ENCODE measurements at regions not wholly inside any gene's neighbourhood (a gene's known extent, or its start where the extent isn't known, plus 50 kb on each side); places are given as distances from the start of the nearest gene placed in this dataset.

DNA sequence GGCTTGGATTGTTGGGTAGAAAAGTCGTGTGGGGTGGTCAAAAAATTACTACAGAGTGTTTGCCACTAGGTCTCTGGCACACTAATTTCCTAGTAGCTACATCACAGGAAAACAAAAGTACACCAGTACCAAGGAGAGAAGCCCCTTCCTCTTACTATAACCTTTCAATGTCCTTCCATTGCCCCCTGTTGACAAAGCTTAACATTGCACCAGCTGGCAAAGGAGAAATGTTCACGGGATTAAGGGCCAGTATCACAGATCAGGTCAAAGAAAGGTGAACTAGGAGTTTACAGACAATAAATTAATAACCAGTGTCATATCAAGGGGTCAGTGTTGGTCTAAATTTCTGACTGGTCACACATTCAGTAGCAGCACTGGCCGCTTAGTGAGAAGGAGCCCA is 1139.6 kb upstream of the FAM98A start:
- H3K36me3 Mint-ChIP-seq (ENCODE audit: low read depth): no peaks in the 10 kb centered on the region

DNA sequence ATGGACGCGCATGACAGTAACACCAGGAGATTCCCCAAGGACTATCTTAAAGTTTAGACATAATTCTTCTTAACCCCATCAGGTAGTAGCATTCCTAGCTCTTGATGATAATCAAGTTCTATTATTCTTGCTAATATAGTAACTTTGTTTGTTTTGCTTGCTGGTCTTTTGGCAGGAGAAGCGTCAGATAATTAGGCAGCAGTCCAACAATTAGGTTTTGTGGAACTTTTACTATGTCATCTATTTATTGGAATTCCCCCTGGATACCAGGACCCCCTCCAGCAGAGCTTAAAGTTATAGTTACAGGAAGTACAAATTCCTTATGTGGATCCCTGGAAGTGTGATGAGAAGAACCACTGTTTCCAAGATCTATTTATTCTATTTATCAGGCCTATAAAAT is 1138.0 kb upstream of the FAM98A start:
- Mint-ChIP-seq H3K4me1 (ENCODE audit: low read depth) (no peaks in the 10 kb centered on the region), H3K36me3 (ENCODE audit: low read depth) (no peaks in the 10 kb centered on the region), H3K9me3 (ENCODE audit: low read depth) (peaks cover 1% of the 10 kb centered on the region), H3K4me3 (ENCODE audit: unreplicated experiment) (no peak overlapping the region), H3K27ac (ENCODE audit: unreplicated experiment) (no peak overlapping the region), H3K27me3 (ENCODE audit: low read depth) (peaks cover 4% of the 10 kb centered on the region)
- TF ChIP-seq, protein P1, sequence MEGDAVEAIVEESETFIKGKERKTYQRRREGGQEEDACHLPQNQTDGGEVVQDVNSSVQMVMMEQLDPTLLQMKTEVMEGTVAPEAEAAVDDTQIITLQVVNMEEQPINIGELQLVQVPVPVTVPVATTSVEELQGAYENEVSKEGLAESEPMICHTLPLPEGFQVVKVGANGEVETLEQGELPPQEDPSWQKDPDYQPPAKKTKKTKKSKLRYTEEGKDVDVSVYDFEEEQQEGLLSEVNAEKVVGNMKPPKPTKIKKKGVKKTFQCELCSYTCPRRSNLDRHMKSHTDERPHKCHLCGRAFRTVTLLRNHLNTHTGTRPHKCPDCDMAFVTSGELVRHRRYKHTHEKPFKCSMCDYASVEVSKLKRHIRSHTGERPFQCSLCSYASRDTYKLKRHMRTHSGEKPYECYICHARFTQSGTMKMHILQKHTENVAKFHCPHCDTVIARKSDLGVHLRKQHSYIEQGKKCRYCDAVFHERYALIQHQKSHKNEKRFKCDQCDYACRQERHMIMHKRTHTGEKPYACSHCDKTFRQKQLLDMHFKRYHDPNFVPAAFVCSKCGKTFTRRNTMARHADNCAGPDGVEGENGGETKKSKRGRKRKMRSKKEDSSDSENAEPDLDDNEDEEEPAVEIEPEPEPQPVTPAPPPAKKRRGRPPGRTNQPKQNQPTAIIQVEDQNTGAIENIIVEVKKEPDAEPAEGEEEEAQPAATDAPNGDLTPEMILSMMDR (IDR thresholded peaks at IDR 0.05): no peak
- no peak for DNase-seq (ENCODE audit: low spot score)

More for the DNA sequence above, 1139.6 kb upstream of the FAM98A start:
- Mint-ChIP-seq H3K9me3 (ENCODE audit: low read depth) (no peaks in the 10 kb centered on the region), H3K27me3 (ENCODE audit: low read depth) (peaks cover 4% of the 10 kb centered on the region), H3K4me3 (ENCODE audit: unreplicated experiment) (no peak overlapping the region), H3K4me1 (ENCODE audit: low read depth) (no peaks in the 10 kb centered on the region), H3K27ac (ENCODE audit: unreplicated experiment) (no peak overlapping the region)
- DNase-seq (ENCODE audit: low spot score): no peak
- TF ChIP-seq, protein P1 (IDR thresholded peaks at IDR 0.05): no peak

DNA sequence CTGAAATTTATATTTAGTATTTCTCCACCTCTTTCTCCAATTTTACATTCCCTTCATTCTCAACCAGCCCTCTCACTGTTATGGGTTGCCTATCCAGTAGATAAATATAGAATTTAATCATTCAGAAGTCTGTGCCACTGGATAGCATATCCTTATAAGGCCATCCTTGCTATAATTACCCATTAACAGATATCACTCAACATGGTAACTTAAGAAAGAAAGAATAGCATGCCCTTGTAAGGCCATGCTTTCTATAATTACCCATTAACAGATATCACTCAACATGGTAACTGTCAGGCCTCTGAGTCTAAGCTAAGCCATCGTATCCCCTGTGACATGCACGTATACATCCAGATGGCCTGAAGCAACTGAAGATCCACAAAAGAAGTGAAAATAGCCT is 1137.4 kb upstream of the FAM98A start:
- Mint-ChIP-seq H3K4me3 (ENCODE audit: unreplicated experiment) (no peak overlapping the region), H3K9me3 (ENCODE audit: low read depth) (peaks cover 2% of the 10 kb centered on the region), H3K27ac (ENCODE audit: unreplicated experiment) (no peak overlapping the region), H3K36me3 (ENCODE audit: low read depth) (no peaks in the 10 kb centered on the region), H3K27me3 (ENCODE audit: low read depth) (peaks cover 4% of the 10 kb centered on the region), H3K4me1 (ENCODE audit: low read depth) (no peaks in the 10 kb centered on the region)
- no peak for DNase-seq (ENCODE audit: low spot score)
- TF ChIP-seq, protein P1 (IDR thresholded peaks at IDR 0.05): no peak

DNA sequence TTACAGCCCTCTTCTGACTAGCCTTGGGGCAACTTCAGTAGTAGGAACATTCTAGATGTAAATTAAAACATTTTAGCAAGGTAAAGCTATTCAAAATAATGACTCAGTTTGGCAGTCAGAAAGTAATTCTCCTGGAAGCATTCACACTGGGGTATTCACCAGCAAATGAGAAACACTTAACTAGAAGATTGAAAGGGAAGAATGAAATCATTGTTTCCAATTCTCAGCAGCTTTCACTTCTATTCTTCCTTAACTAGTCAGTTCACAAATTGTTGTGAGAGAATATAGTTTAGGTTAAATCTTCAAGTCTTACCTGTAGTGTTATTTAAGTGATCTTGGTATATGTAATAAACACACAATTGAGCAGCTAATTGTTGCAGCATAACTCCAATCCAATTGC is 1135.6 kb upstream of the FAM98A start:
- H3K27ac Mint-ChIP-seq (ENCODE audit: unreplicated experiment): no peak overlapping the region
- TF ChIP-seq, protein P1 (IDR thresholded peaks at IDR 0.05): no peak
- no peaks in the 10 kb centered on the region for H3K27me3 Mint-ChIP-seq (ENCODE audit: low read depth)
- H3K4me1 Mint-ChIP-seq (ENCODE audit: low read depth): no peaks in the 10 kb centered on the region
- no peaks in the 10 kb centered on the region for H3K36me3 Mint-ChIP-seq (ENCODE audit: low read depth)
- no peak overlapping the region for H3K4me3 Mint-ChIP-seq (ENCODE audit: unreplicated experiment)
- DNase-seq (ENCODE audit: low spot score): no peak
- H3K9me3 Mint-ChIP-seq (ENCODE audit: low read depth): peaks cover 2% of the 10 kb centered on the region

DNA sequence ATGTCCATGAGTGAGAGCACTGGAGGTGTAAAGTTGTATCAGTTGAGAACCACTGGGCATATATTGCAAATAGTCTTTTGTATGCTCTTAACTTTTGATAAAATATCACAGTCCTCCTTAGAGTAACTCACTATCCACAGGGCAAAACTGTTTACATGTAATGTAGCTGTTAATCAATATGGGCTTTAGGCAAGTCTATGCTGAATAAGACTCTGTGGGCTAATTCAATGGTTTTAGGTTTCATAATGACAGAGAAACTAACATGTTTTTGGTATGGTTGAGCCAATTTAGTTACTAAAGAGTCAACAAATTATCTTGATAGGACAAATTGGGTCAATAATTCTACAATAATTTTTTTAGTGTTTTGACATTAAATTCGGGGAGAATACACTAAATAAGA is 1134.9 kb upstream of the FAM98A start:
- H3K27me3 Mint-ChIP-seq (ENCODE audit: low read depth): no peaks in the 10 kb centered on the region
- H3K4me3 Mint-ChIP-seq (ENCODE audit: unreplicated experiment): no peak overlapping the region
- H3K4me1 Mint-ChIP-seq (ENCODE audit: low read depth): no peaks in the 10 kb centered on the region
- H3K9me3 Mint-ChIP-seq (ENCODE audit: low read depth): peaks cover 2% of the 10 kb centered on the region
- H3K36me3 Mint-ChIP-seq (ENCODE audit: low read depth): no peaks in the 10 kb centered on the region
- no peak for DNase-seq (ENCODE audit: low spot score)
- TF ChIP-seq, protein P1 (IDR thresholded peaks at IDR 0.05): no peak
- H3K27ac Mint-ChIP-seq (ENCODE audit: unreplicated experiment): no peak overlapping the region
